ENCODE measurements at regions not wholly inside any gene's neighbourhood (a gene's known extent, or its start where the extent isn't known, plus 50 kb on each side); places are given as distances from the start of the nearest gene placed in this dataset.
A peak's percentile ranks its signal among the peaks of the same experiment; 100 is the strongest.

- H3K27me3 ChIP-seq (ENCODE audit: insufficient read depth, low read depth) = no peaks in the 10 kb centered on the region
- H3K9me3 ChIP-seq (ENCODE audit: insufficient read depth, low read depth) = no peaks in the 10 kb centered on the region
- no peaks in the 10 kb centered on the region for H3K9me2 ChIP-seq (ENCODE audit: insufficient read depth)
- H2AFZ ChIP-seq = no peak overlapping the region
- no peaks in the 10 kb centered on the region for H3K4me1 ChIP-seq (replicated peaks; ENCODE audit: insufficient read depth)
- DNase-seq = no peak
- H3K27ac ChIP-seq = no peak overlapping the region
- no peaks in the 10 kb centered on the region for H4K20me1 ChIP-seq (ENCODE audit: insufficient read depth)
- ChIA-PET CTCF (no interaction called here), POLR2A (ENCODE audit: unreplicated experiment) (interaction anchor here (0.5 kb wide), 1 partner anchor 16 kb away, joined by 7 read pairs; no protein-coding TSS in a partner anchor)
- intact Hi-C loops (cut with micrococcal nuclease; ENCODE audit: unreplicated experiment) = no loop called here
- BruUV-seq (replicated peaks) = no TSS peak
- H3K4me3 ChIP-seq = no peak overlapping the region
- H3K4me2 ChIP-seq = no peak overlapping the region
- no peaks in the 10 kb centered on the region for H3K36me3 ChIP-seq (ENCODE audit: low read depth)
- H3F3A ChIP-seq (ENCODE audit: insufficient read depth, low read depth) = no peaks in the 10 kb centered on the region
- TF ChIP-seq CTCF (conservative IDR thresholded peaks at IDR 0.05) = no peak
- TF ChIP-seq EZH2 (IDR thresholded peaks at IDR 0.05; ENCODE audit: low read depth) = no peak
- H3K79me2 ChIP-seq (ENCODE audit: low read depth) = no peaks in the 10 kb centered on the region
Observed at GRCh38 chr5:157959370-157959769, 100.4 kb upstream of the CLINT1 start.

DNA sequence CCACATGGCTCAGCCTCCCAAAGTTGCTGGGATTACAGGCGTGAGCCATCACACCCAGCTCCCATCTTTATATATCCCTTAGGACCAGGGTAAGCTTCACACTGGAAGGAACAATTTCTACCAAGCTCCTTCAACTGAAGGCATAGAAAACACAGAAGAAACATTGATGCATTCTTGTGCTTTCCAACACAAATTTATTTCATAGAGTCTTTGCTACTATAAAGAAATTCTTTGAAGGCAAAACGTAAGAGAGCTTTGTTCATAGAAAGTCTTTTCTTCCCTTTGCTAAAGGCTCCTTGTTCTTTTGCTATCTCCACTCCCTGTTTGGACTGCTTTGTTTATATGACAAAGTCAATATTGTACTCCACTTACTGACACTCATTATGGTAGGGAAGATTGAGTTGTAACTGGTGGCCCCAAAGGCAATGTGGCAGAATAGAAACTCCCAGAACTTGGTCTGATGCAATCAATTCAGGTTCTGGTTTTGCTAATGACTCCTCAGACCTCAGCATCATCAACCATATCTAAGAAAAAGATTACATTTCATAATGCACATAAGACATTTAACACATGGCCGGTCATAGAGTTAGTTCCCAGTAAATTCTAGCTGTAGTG, 97.4 kb upstream of the CLINT1 start:
- Histone ChIP-seq H3F3A (ENCODE audit: insufficient read depth, low read depth) (no peaks in the 10 kb centered on the region), H3K79me2 (ENCODE audit: low read depth) (no peaks in the 10 kb centered on the region), H3K36me3 (ENCODE audit: low read depth) (no peaks in the 10 kb centered on the region), H3K9me2 (ENCODE audit: insufficient read depth) (no peaks in the 10 kb centered on the region), H3K4me2 (no peak overlapping the region), H2AFZ (no peak overlapping the region), H3K4me3 (no peak overlapping the region), H3K27ac (no peak overlapping the region), H4K20me1 (ENCODE audit: insufficient read depth) (no peaks in the 10 kb centered on the region), H3K9me3 (ENCODE audit: insufficient read depth, low read depth) (no peaks in the 10 kb centered on the region), H3K27me3 (ENCODE audit: insufficient read depth, low read depth) (no peaks in the 10 kb centered on the region), H3K4me1 (replicated peaks; ENCODE audit: insufficient read depth) (no peaks in the 10 kb centered on the region)
- CTCF ChIA-PET = interaction anchor here (0.5 kb wide), 1 partner anchor 610 kb away, joined by 8 read pairs; no protein-coding TSS in a partner anchor
- no TSS peak for BruUV-seq (replicated peaks)
- intact Hi-C loops (cut with micrococcal nuclease; ENCODE audit: unreplicated experiment) = no loop called here
- TF ChIP-seq CTCF (conservative IDR thresholded peaks at IDR 0.05) = no peak
- TF ChIP-seq EZH2 (IDR thresholded peaks at IDR 0.05; ENCODE audit: low read depth) = no peak
- POLR2A ChIA-PET (ENCODE audit: unreplicated experiment) = no interaction called here
- no peak for DNase-seq

DNA sequence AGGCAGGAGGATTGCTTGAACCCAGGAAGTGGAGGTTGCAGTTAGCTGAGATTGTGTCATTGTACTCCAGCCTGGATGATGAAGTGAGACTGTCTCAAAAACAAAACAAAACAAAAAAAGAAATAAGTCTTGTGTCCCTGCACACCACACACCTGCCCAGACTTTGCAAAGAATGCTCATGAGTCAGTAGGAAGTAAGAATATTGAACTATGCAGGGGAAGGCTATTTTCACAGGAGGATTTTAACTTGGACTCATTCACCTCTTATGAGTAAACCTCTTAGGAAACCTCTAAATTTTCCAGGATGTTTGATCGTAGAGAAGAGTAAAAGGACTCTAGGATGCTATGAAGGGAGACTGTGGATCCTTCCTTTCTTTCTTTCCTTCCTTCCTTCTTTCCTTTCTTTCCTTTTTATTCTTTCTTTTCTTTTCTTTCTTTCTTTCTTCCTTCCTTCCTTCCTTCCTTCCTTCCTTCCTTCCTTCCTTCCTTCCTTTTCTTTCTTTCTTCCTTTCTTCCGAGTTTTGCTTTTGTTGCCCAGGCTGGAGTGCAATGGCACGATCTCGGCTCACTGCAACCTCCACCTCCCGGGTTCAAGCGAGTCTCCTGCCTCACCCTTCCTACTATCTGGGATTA, 96.7 kb upstream of the CLINT1 start:
- DNase-seq = peak in 1 of 2 experiments; percentile 71
- Histone ChIP-seq H3K79me2 (ENCODE audit: low read depth) (no peaks in the 10 kb centered on the region), H3K4me2 (no peak overlapping the region), H3K4me3 (no peak overlapping the region), H3K27ac (no peak overlapping the region), H4K20me1 (ENCODE audit: insufficient read depth) (no peaks in the 10 kb centered on the region), H2AFZ (no peak overlapping the region), H3K9me2 (ENCODE audit: insufficient read depth) (no peaks in the 10 kb centered on the region), H3K36me3 (ENCODE audit: low read depth) (no peaks in the 10 kb centered on the region), H3K9me3 (ENCODE audit: insufficient read depth, low read depth) (no peaks in the 10 kb centered on the region), H3F3A (ENCODE audit: insufficient read depth, low read depth) (no peaks in the 10 kb centered on the region), H3K27me3 (ENCODE audit: insufficient read depth, low read depth) (no peaks in the 10 kb centered on the region), H3K4me1 (replicated peaks; ENCODE audit: insufficient read depth) (no peaks in the 10 kb centered on the region)
- no TSS peak for BruUV-seq (replicated peaks)
- ChIA-PET CTCF (no interaction called here), POLR2A (ENCODE audit: unreplicated experiment) (no interaction called here)
- TF ChIP-seq EZH2 (IDR thresholded peaks at IDR 0.05; ENCODE audit: low read depth) (no peak), CTCF (conservative IDR thresholded peaks at IDR 0.05) (no peak)
- intact Hi-C loops (cut with micrococcal nuclease; ENCODE audit: unreplicated experiment) = no loop called here
